Thyroid gland (tissue), 4 donors: ENCODE measurements at regions not wholly inside any gene's neighbourhood (a gene's known extent, or its start where the extent isn't known, plus 50 kb on each side); places are given as distances from the start of the nearest gene placed in this dataset.

Source experiments
- DNase-seq, 2 donors: peaks; one replicate each; pipeline ENCODE4 v3.0.0-alpha.2; 2019
- H3K27ac ChIP-seq, 3 donors: fragments of 200-600 bp; sonication (generic); 1 replicate in 2 of 3; 2 replicates in 1 of 3; pipeline ENCODE4 v1.5.1; 2016 to 2019; ENCODE audit warnings: mild to moderate bottlenecking in 1 of 3, moderate library complexity in 1 of 3
- H3K27me3 ChIP-seq: fragments of 200-600 bp; sonication (generic); one replicate; pipeline ENCODE4 v1.5.1; 2019
- H3K36me3 ChIP-seq, 2 donors: fragments of 200-600 bp; sonication (generic); one replicate each; pipeline ENCODE4 v1.5.1; 2016 to 2019
- H3K4me1 ChIP-seq, 2 donors: fragments of 200-600 bp; sonication (generic); one replicate each; pipeline ENCODE4 v1.5.1; 2017 to 2019
- H3K4me3 ChIP-seq, 3 donors: fragments of 200-600 bp; sonication (generic); replicated peaks in 1 of 3; 1 replicate in 2 of 3; 2 replicates in 1 of 3; pipeline ENCODE4 v1.5.1; 2016; ENCODE audit warnings: mild to moderate bottlenecking in 1 of 3
- H3K9me3 ChIP-seq: fragments of 200-600 bp; sonication (generic); one replicate; pipeline ENCODE4 v1.5.1; 2017
- CTCF ChIP-seq, 6 experiments: fragments of 200-600 bp in 3 of 6; fragments of 450-650 bp in 3 of 6; sonication (generic) in 3 of 6; IDR thresholded peaks; one replicate each; pipeline ENCODE4 v1.5.1; 2016 to 2019; ENCODE audit warnings: antibody characterized with exemption in 6 of 6, mild to moderate bottlenecking in 2 of 6, inconsistent platforms in 1 of 6, moderate library complexity in 1 of 6
- POLR2A ChIP-seq, 2 donors: fragments of 450-650 bp; IDR thresholded peaks; one replicate each; pipeline ENCODE4 v1.6.1; 2017; ENCODE audit warnings: antibody characterized with exemption in 2 of 2, mild to moderate bottlenecking in 2 of 2, moderate library complexity in 1 of 2
- WGBS, 2 donors: methylation state at CpG; one replicate each; pipeline ENCODE4 v1.1.5; 2017; 5-methylcytosine and 5-hydroxymethylcytosine counted together
- intact Hi-C: fragments of 100-400 bp; cut with DNase I; formaldehyde crosslinking; loops from one replicate; pipeline ENCODE4 v1.15.1; 2023

- no peaks in the 10 kb centered on the region for H3K9me3 ChIP-seq
- H3K4me3 ChIP-seq, result no peak overlapping the region
- H3K27ac ChIP-seq, result no peak overlapping the region
- TF ChIP-seq CTCF (IDR thresholded peaks at IDR 0.05), result no peak
- no peak for TF ChIP-seq POLR2A (IDR thresholded peaks at IDR 0.05)
- H3K4me1 ChIP-seq, result no peaks in the 10 kb centered on the region
- intact Hi-C loops, result no loop called here
- H3K36me3 ChIP-seq, result no peaks in the 10 kb centered on the region
- 87 to 97% methylated on average over 1 of the region's 1 CpG for WGBS, 2 donors
- no peaks in the 10 kb centered on the region for H3K27me3 ChIP-seq
- no peak for DNase-seq
These were observed 2159.7 kb downstream of the PCDH7 start for GRCh38 chr4:32879913-32880312.

GRCh38 chr4:32884198-32884597, 2164.0 kb downstream of the PCDH7 start:
- TF ChIP-seq POLR2A (IDR thresholded peaks at IDR 0.05), result no peak
- TF ChIP-seq CTCF (IDR thresholded peaks at IDR 0.05), result no peak
- H3K9me3 ChIP-seq, result no peaks in the 10 kb centered on the region
- H3K27ac ChIP-seq, result no peak overlapping the region
- 25 to 26% methylated on average over 2 of the region's 2 CpGs for WGBS, 2 donors
- H3K4me3 ChIP-seq, result no peak overlapping the region
- no peaks in the 10 kb centered on the region for H3K36me3 ChIP-seq
- no peaks in the 10 kb centered on the region for H3K4me1 ChIP-seq
- H3K27me3 ChIP-seq, result no peaks in the 10 kb centered on the region
- DNase-seq, result no peak
- intact Hi-C loops, result no loop called here

GRCh38 chr4:32890398-32890797, 2170.2 kb downstream of the PCDH7 start:
- no peak for DNase-seq
- Histone ChIP-seq H3K36me3 (no peaks in the 10 kb centered on the region), H3K4me1 (no peaks in the 10 kb centered on the region), H3K4me3 (no peak overlapping the region), H3K27ac (no peak overlapping the region), H3K27me3 (no peaks in the 10 kb centered on the region), H3K9me3 (no peaks in the 10 kb centered on the region)
- 86 to 87% methylated on average over 4 of the region's 4 CpGs for WGBS, 2 donors
- intact Hi-C loops, result no loop called here
- no peak for TF ChIP-seq POLR2A (IDR thresholded peaks at IDR 0.05)
- TF ChIP-seq CTCF (IDR thresholded peaks at IDR 0.05), result no peak

GRCh38 chr4:32909053-32909452, 2188.9 kb downstream of the PCDH7 start:
- no peaks in the 10 kb centered on the region for H3K9me3 ChIP-seq
- no peak overlapping the region for H3K27ac ChIP-seq
- no peak overlapping the region for H3K4me3 ChIP-seq
- intact Hi-C loops, result no loop called here
- no peaks in the 10 kb centered on the region for H3K27me3 ChIP-seq
- 89% methylated on average over 3 of the region's 3 CpGs for WGBS, 2 donors
- TF ChIP-seq POLR2A (IDR thresholded peaks at IDR 0.05) (no peak), CTCF (IDR thresholded peaks at IDR 0.05) (no peak)
- no peaks in the 10 kb centered on the region for H3K4me1 ChIP-seq
- H3K36me3 ChIP-seq, result no peaks in the 10 kb centered on the region
- no peak for DNase-seq

- TF ChIP-seq CTCF (IDR thresholded peaks at IDR 0.05), result no peak
- no peak for TF ChIP-seq POLR2A (IDR thresholded peaks at IDR 0.05)
- no peaks in the 10 kb centered on the region for H3K4me1 ChIP-seq
- WGBS, 2 donors, result 86 to 88% methylated on average over 1 to 2 of the region's 2 CpGs
- H3K9me3 ChIP-seq, result no peaks in the 10 kb centered on the region
- H3K36me3 ChIP-seq, result no peaks in the 10 kb centered on the region
- no peak overlapping the region for H3K4me3 ChIP-seq
- H3K27me3 ChIP-seq, result no peaks in the 10 kb centered on the region
- H3K27ac ChIP-seq, result no peak overlapping the region
- intact Hi-C loops, result no loop called here
- DNase-seq, result no peak
These were observed 2189.6 kb downstream of the PCDH7 start for GRCh38 chr4:32909736-32910135.
